Transverse colon (tissue), 4 donors: ENCODE measurements at regions not wholly inside any gene's neighbourhood (a gene's known extent, or its start where the extent isn't known, plus 50 kb on each side); places are given as distances from the start of the nearest gene placed in this dataset.

Experiments
- EP300 ChIP-seq: sonication (generic); formaldehyde crosslinking; IDR thresholded peaks from one replicate; pipeline ENCODE4 v1.6.1; 2017; ENCODE audit warnings: antibody characterized with exemption, low read depth
- POLR2A ChIP-seq: fragments of 450-650 bp; IDR thresholded peaks from one replicate; pipeline ENCODE4 v1.6.1; 2016; ENCODE audit warnings: antibody characterized with exemption, mild to moderate bottlenecking, moderate library complexity
- POLR2AphosphoS5 ChIP-seq, 3 donors: sonication (generic); formaldehyde crosslinking; IDR thresholded peaks; one replicate each; pipeline ENCODE4 v1.6.1; 2016; ENCODE audit warnings: antibody characterized with exemption in 3 of 3
- TF ChIP-seq, protein P1 (sequence below), 5 experiments: fragments of 200-600 bp in 3 of 5; fragments of 450-650 bp in 2 of 5; sonication (generic) in 3 of 5; IDR thresholded peaks; 1 replicate in 2 of 5; 2 replicates in 3 of 5; pipeline ENCODE4 v1.5.1; 2016 to 2017; ENCODE audit warnings: antibody characterized with exemption in 5 of 5, inconsistent platforms in 3 of 5, mild to moderate bottlenecking in 2 of 5, moderate library complexity in 1 of 5

DNA sequence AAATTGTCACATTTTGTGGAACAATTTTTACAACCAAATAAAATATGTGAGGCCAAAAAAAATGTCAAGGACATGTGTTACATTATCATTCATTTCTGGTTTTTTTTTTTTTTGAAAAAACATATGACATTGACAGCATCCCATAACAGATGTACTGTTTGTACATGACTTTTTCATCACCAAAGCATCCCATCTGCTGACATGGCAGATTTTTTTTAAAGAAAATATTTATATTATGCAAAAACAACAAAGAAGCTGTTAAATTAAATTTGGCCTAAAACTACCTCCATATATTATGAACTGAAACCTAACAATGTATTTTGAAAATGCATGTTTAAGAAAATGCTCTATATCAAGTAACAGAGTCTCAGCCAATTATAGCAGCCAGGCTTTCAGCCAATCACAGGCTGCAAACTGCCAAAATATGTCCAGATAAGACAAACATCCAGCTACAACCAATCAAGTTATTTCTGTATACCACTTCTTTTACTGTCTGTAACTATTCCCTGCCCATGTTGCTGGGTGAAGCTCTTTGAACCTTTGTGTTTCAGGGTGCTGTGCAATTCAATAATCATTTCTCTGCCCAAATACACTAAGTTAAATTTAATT is 1111.8 kb downstream of the GRM8 start:
- TF ChIP-seq POLR2A (no peak), EP300 (no peak), POLR2AphosphoS5 (IDR thresholded peaks at IDR 0.05) (no peak)
- TF ChIP-seq, protein P1, sequence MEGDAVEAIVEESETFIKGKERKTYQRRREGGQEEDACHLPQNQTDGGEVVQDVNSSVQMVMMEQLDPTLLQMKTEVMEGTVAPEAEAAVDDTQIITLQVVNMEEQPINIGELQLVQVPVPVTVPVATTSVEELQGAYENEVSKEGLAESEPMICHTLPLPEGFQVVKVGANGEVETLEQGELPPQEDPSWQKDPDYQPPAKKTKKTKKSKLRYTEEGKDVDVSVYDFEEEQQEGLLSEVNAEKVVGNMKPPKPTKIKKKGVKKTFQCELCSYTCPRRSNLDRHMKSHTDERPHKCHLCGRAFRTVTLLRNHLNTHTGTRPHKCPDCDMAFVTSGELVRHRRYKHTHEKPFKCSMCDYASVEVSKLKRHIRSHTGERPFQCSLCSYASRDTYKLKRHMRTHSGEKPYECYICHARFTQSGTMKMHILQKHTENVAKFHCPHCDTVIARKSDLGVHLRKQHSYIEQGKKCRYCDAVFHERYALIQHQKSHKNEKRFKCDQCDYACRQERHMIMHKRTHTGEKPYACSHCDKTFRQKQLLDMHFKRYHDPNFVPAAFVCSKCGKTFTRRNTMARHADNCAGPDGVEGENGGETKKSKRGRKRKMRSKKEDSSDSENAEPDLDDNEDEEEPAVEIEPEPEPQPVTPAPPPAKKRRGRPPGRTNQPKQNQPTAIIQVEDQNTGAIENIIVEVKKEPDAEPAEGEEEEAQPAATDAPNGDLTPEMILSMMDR (IDR thresholded peaks at IDR 0.05) = no peak
